ENCODE measurements at regions not wholly inside any gene's neighbourhood (a gene's known extent, or its start where the extent isn't known, plus 50 kb on each side); places are given as distances from the start of the nearest gene placed in this dataset.
A peak's percentile ranks its signal among the peaks of the same experiment; 100 is the strongest.

DNA sequence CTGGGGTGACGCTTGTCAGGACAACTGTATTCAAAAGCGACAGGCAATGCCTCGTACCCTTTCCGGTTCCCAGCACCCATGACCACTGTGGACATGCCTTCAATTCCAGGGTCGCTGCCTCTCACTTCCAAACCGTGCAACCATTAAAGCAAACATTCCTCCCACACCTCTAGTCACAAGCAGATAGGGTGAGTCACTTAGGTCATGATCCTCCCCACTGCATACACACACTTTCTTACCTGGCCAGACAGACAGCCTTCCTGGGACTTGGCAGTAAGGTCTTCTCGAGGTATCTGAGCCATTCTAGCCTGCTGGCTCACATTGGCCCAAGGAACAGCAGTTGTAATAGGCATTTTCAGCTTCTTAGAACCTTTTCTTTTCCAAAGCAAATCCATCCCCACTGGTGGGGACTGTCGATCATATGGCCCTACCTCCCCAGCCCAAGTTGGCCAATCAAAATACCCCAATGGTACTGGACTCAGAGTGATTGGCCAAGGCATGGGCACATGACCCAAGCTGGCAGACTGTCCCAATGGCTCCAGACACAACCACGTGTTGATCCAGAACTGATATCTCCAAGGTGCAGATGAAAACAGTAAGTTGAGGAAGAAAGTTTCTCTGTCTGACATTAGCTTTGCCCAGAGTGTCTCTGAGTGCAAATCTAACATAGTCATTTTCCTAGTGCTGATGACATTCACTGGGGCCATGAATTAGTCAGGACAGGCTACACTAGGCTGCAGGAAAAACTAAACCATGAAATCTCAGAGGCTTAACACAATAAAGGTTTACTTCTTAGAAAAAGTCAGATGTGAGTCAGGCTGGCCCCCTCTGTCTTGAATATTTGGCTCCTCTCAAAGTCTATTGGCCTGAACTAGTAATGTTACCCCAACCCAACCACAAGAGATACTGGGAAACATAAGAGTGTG lies 113.8 kb downstream of the RRAGC start (continued):
- TF ChIP-seq, protein P1, sequence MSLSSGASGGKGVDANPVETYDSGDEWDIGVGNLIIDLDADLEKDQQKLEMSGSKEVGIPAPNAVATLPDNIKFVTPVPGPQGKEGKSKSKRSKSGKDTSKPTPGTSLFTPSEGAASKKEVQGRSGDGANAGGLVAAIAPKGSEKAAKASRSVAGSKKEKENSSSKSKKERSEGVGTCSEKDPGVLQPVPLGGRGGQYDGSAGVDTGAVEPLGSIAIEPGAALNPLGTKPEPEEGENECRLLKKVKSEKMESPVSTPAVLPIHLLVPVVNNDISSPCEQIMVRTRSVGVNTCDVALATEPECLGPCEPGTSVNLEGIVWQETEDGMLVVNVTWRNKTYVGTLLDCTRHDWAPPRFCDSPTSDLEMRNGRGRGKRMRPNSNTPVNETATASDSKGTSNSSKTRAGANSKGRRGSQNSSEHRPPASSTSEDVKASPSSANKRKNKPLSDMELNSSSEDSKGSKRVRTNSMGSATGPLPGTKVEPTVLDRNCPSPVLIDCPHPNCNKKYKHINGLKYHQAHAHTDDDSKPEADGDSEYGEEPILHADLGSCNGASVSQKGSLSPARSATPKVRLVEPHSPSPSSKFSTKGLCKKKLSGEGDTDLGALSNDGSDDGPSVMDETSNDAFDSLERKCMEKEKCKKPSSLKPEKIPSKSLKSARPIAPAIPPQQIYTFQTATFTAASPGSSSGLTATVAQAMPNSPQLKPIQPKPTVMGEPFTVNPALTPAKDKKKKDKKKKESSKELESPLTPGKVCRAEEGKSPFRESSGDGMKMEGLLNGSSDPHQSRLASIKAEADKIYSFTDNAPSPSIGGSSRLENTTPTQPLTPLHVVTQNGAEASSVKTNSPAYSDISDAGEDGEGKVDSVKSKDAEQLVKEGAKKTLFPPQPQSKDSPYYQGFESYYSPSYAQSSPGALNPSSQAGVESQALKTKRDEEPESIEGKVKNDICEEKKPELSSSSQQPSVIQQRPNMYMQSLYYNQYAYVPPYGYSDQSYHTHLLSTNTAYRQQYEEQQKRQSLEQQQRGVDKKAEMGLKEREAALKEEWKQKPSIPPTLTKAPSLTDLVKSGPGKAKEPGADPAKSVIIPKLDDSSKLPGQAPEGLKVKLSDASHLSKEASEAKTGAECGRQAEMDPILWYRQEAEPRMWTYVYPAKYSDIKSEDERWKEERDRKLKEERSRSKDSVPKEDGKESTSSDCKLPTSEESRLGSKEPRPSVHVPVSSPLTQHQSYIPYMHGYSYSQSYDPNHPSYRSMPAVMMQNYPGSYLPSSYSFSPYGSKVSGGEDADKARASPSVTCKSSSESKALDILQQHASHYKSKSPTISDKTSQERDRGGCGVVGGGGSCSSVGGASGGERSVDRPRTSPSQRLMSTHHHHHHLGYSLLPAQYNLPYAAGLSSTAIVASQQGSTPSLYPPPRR (CRISPR knock-in tag; IDR thresholded peaks at IDR 0.05; ENCODE audit: borderline replicate concordance), result no peak
- no peak for TF ChIP-seq ZNF354B (CRISPR knock-in tag; IDR thresholded peaks at IDR 0.05)
- no peak for TF ChIP-seq NR2F6 (CRISPR knock-in tag; IDR thresholded peaks at IDR 0.05)
- TF ChIP-seq L3MBTL2 (IDR thresholded peaks at IDR 0.05), result peak; percentile 84
- TF ChIP-seq TAF15 (IDR thresholded peaks at IDR 0.05; ENCODE audit: low read depth, low read length), result no peak
- TF ChIP-seq PHF21A (IDR thresholded peaks at IDR 0.05; ENCODE audit: borderline replicate concordance, low read depth), result no peak
- TF ChIP-seq DACH1 (IDR thresholded peaks at IDR 0.05; ENCODE audit: partially characterized antibody), result no peak
- no peak for TF ChIP-seq ZNF175 (CRISPR knock-in tag; IDR thresholded peaks at IDR 0.05; ENCODE audit: low read depth)
- TF ChIP-seq KAT7 (CRISPR knock-in tag; IDR thresholded peaks at IDR 0.05; ENCODE audit: borderline replicate concordance), result no peak
- TF ChIP-seq CCNT2 (IDR thresholded peaks at IDR 0.05; ENCODE audit: borderline replicate concordance, extremely low read depth, insufficient read length, low read depth, low read length), result no peak
- no peak for TF ChIP-seq ZNF277 (CRISPR knock-in tag; IDR thresholded peaks at IDR 0.05; ENCODE audit: borderline replicate concordance)
- peak; percentile 26 to 56; a peak in 1 of 4 replicates for TF ChIP-seq FOXA3 (CRISPR knock-in tag; conservative IDR thresholded peaks at IDR 0.05 in 1 of 2, IDR thresholded peaks at IDR 0.05 in 1 of 2)
- TF ChIP-seq, protein P2, sequence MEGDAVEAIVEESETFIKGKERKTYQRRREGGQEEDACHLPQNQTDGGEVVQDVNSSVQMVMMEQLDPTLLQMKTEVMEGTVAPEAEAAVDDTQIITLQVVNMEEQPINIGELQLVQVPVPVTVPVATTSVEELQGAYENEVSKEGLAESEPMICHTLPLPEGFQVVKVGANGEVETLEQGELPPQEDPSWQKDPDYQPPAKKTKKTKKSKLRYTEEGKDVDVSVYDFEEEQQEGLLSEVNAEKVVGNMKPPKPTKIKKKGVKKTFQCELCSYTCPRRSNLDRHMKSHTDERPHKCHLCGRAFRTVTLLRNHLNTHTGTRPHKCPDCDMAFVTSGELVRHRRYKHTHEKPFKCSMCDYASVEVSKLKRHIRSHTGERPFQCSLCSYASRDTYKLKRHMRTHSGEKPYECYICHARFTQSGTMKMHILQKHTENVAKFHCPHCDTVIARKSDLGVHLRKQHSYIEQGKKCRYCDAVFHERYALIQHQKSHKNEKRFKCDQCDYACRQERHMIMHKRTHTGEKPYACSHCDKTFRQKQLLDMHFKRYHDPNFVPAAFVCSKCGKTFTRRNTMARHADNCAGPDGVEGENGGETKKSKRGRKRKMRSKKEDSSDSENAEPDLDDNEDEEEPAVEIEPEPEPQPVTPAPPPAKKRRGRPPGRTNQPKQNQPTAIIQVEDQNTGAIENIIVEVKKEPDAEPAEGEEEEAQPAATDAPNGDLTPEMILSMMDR (IDR thresholded peaks at IDR 0.05 in 2 of 3, conservative IDR thresholded peaks at IDR 0.05 in 1 of 3; ENCODE audit: insufficient read depth in 2 of 3, low read depth in 1 of 3, low read length in 3 of 3), result no peak
- no peak for TF ChIP-seq STAT6 (CRISPR knock-in tag; IDR thresholded peaks at IDR 0.05)
- no peak for TF ChIP-seq SPI1 (IDR thresholded peaks at IDR 0.05; ENCODE audit: borderline replicate concordance, low read depth, low read length)
- no peak for TF ChIP-seq DIDO1 (tag; IDR thresholded peaks at IDR 0.05; ENCODE audit: low read depth)

Data from K562 (cell line).